Bronchial epithelial cell (primary cell): ENCODE measurements at regions not wholly inside any gene's neighbourhood (a gene's known extent, or its start where the extent isn't known, plus 50 kb on each side); places are given as distances from the start of the nearest gene placed in this dataset.

Source experiments
- DNase-seq: peaks from one replicate; pipeline ENCODE4 v3.0.0-alpha.2; 2010; ENCODE audit warnings: low read depth
- FAIRE-seq: peaks from 2 replicates; lab custom pipeline; 2011; peaks lifted over from hg19 to GRCh38; lab: Jason Lieb, UNC
- H3K27me3 ChIP-seq: 2 replicates; pipeline ENCODE4 v1.5.1; 2011; ENCODE audit warnings: low read length; ENCODE audit not compliant: control insufficient read depth, insufficient read depth
- H3K36me3 ChIP-seq: 2 replicates; pipeline ENCODE4 v1.5.1; 2011; ENCODE audit warnings: low read length; ENCODE audit not compliant: control insufficient read depth, insufficient read depth
- H3K4me3 ChIP-seq: 2 replicates; pipeline ENCODE4 v1.5.1; 2011; ENCODE audit warnings: mild to moderate bottlenecking, low read depth, low read length, control low read depth
- TF ChIP-seq, protein P1 (sequence below): IDR thresholded peaks from 2 replicates; pipeline ENCODE4 v1.5.1; 2011; ENCODE audit warnings: mild to moderate bottlenecking, moderate library complexity, low read length, control low read depth, inconsistent platforms; ENCODE audit not compliant: insufficient read depth, severe bottlenecking

DNA sequence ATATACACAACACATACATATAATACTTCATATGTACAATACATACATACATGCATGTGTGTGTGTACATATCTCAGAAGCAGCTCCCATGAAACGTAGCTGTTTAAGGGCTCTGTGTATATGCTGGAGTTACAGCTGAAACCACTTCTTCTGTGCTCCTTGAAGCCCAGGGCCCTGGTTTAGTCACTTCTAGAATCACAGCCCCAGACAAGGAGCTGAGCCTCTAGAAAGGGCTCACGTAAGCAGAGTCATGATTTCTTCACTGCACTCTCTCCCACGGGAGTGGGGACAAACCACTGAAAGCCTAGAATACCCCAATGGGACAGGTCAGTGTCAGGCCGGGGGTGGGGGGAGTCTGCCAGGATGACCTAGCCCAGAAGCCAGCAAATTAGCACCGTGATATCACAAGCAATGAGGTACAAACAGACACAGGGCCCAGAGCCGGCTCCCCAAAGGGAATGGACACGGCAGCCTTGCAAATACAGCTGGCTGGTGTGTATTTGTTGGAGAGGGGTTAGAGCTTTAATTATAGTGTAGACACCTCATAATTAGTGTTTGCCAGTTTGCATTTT lies 90.3 kb downstream of the C1QL2 start:
- FAIRE-seq (no peak), DNase-seq (no peak)
- H3K27me3 ChIP-seq = no peaks in the 10 kb centered on the region
- H3K36me3 ChIP-seq = no peaks in the 10 kb centered on the region
- TF ChIP-seq, protein P1, sequence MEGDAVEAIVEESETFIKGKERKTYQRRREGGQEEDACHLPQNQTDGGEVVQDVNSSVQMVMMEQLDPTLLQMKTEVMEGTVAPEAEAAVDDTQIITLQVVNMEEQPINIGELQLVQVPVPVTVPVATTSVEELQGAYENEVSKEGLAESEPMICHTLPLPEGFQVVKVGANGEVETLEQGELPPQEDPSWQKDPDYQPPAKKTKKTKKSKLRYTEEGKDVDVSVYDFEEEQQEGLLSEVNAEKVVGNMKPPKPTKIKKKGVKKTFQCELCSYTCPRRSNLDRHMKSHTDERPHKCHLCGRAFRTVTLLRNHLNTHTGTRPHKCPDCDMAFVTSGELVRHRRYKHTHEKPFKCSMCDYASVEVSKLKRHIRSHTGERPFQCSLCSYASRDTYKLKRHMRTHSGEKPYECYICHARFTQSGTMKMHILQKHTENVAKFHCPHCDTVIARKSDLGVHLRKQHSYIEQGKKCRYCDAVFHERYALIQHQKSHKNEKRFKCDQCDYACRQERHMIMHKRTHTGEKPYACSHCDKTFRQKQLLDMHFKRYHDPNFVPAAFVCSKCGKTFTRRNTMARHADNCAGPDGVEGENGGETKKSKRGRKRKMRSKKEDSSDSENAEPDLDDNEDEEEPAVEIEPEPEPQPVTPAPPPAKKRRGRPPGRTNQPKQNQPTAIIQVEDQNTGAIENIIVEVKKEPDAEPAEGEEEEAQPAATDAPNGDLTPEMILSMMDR = no peak
- no peak overlapping the region for H3K4me3 ChIP-seq

DNA sequence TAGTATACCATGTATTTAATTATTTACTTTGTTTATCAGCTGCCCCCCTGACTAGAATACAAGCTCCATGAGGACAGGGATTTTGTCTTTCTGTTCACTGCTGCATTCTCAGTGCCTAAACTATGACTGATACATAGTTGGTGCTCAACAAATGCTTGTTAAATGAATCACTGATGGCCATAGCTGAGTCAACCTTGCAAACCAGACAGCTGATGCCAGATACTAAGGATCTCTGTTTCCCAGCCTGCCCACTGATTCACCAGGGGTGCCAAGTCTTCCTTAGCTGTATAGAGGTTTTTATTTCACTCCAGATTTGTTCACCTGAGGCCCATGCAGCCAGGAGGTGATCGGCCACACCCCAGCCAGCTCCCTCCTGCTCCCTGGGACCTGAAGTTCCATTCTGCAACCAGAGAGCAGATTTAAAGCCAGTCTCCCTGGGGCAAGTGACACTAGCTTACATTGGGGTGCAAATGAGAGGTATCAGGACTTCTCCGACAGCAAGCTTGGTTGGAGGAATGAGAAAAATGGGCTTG lies 92.2 kb downstream of the C1QL2 start:
- no peak for FAIRE-seq
- no peaks in the 10 kb centered on the region for H3K36me3 ChIP-seq
- TF ChIP-seq, protein P1 = no peak
- peaks cover 2% of the 10 kb centered on the region for H3K27me3 ChIP-seq
- DNase-seq = peak; percentile 63
- no peak overlapping the region for H3K4me3 ChIP-seq

DNA sequence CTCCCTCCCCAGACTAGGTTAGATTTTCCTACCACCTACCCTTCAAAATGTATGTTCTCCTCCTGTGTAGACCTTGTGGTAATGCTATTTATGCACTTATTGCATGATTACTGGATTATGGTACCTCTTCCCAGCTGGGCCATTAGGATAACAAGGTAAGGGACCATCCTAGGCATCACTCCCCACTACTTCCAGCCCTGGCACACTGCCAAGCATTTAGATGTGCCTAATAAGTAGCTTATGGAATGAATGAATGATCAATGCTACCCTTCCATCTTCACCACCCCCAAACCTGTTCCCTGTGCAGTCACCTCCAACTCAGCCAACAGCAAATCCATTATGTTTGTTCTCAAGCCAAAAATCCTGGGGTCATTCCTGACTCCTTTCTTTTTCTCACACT lies 93.4 kb downstream of the C1QL2 start:
- DNase-seq (no peak), FAIRE-seq (no peak)
- Histone ChIP-seq H3K4me3 (no peak overlapping the region), H3K27me3 (peaks cover 2% of the 10 kb centered on the region), H3K36me3 (no peaks in the 10 kb centered on the region)
- TF ChIP-seq, protein P1 = no peak

DNA sequence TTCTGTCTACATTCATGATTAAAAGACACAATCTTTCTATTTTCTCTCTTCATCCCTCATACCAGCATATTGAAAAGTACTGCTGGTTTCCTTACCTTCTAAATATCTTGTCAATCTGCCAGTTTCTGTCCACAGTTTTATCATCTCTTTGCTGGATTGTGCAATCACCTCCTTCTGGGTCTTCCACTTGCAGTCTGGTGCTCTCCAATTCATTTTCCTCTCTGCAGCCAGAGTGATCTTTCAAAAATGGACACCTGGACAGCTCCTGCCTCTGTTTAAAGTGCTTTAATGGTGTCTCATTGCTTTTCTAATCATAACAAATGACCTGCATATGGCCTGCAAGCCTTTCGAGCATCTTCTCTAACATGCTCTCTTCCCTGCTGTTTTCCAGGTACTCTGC lies 94.0 kb downstream of the C1QL2 start:
- no peak overlapping the region for H3K4me3 ChIP-seq
- FAIRE-seq = no peak
- peak; percentile 3 for DNase-seq
- peaks cover 2% of the 10 kb centered on the region for H3K27me3 ChIP-seq
- TF ChIP-seq, protein P1 = no peak
- H3K36me3 ChIP-seq = no peaks in the 10 kb centered on the region

DNA sequence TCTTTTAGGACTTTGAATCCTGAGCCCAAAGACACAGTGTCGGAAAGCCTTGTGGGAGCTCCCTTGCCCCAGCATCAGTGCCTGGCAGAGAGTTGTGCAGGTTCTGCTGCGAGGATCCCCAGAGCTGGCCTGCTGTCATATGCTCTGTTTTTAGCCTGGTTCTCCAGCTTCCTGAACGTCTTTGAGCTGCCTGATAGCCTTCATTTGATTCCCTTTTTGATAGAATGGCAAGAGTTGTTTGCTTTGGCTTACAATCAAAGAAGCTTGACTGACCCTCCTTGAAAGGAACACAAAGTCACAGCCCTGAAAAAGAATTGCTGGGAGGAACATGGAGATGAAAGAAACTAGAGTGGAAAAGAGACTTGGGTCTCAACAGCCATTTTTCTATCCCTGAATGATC lies 95.4 kb downstream of the C1QL2 start:
- no peak for FAIRE-seq
- TF ChIP-seq, protein P1 = no peak

DNA sequence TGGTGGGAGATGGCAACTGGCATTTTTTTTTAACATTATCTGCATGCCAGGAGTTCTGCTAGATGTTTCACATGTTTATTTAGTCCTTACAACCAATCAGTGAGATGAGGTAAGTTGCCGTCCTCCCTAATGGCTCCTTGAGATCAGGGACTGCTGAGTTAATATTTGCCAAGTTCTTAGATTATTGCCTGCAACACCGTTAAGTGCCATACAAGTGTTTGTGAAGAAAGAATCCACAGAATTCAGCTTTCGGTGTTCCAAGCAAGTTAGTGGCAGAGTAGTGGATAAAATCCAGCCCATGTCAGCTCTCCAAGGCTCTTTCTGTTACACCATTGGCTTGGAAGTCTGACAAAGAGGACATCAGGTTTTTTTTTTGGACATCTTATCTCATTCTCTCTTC lies 95.9 kb downstream of the C1QL2 start:
- H3K27me3 ChIP-seq = peaks cover 2% of the 10 kb centered on the region
- H3K36me3 ChIP-seq = no peaks in the 10 kb centered on the region
- H3K4me3 ChIP-seq = no peak overlapping the region
- FAIRE-seq (no peak), DNase-seq (no peak)
- TF ChIP-seq, protein P1 = no peak

More for the DNA sequence above, 95.4 kb downstream of the C1QL2 start:
- Histone ChIP-seq H3K36me3 (no peaks in the 10 kb centered on the region), H3K27me3 (peaks cover 2% of the 10 kb centered on the region), H3K4me3 (no peak overlapping the region)
- no peak for DNase-seq
